B cell (primary cell): ENCODE measurements at regions not wholly inside any gene's neighbourhood (a gene's known extent, or its start where the extent isn't known, plus 50 kb on each side); places are given as distances from the start of the nearest gene placed in this dataset.

Experiments used
- ATAC-seq: fragments of 200-7000 bp; cut with Tn5 transposase; one replicate; pipeline ENCODE4 v1.10.0; 2021; ENCODE audit warnings: low read depth, mild to moderate bottlenecking, moderate number of reproducible peaks, moderate library complexity
- CTCF ChIA-PET: fragments of 350-600 bp; sonication (Branson Sonifier 250); formaldehyde crosslinking; loops from one replicate; lab custom pipeline; 2021; ENCODE audit warnings: antibody characterized with exemption, inconsistent platforms; lab: Charles Lee
- POLR2A ChIA-PET: fragments of 350-600 bp; sonication (Branson Sonifier 250); formaldehyde crosslinking; loops from one replicate; lab custom pipeline; 2021; ENCODE audit warnings: antibody characterized with exemption; lab: Charles Lee
- DNase-seq: peaks from one replicate; pipeline ENCODE4 v3.0.0; 2013
- H2AFZ ChIP-seq: 2 replicates; pipeline ENCODE4 v1.6.1; 2012; ENCODE audit warnings: mild to moderate bottlenecking, low read depth, low read length; ENCODE audit not compliant: insufficient read depth, poor library complexity, severe bottlenecking
- H3K27ac ChIP-seq, 2 donors: 1 replicate in 1 of 2; 2 replicates in 1 of 2; pipeline ENCODE4 v1.5.1; 2012 to 2013; ENCODE audit warnings: low read length in 2 of 2, mild to moderate bottlenecking in 2 of 2, moderate library complexity in 1 of 2
- H3K27me3 ChIP-seq, 4 experiments: fragments of 200-600 bp in 1 of 4; sonication (generic) in 1 of 4; replicated peaks in 1 of 4; 1 replicate in 2 of 4; 2 replicates in 2 of 4; pipeline versions ENCODE4 v1.6.1 to v1.7.0; 2013 to 2016; ENCODE audit warnings: low read length in 3 of 4, mild to moderate bottlenecking in 2 of 4, mixed read lengths in 1 of 4, moderate library complexity in 1 of 4; ENCODE audit not compliant: insufficient read depth in 4 of 4, control insufficient read depth in 3 of 4; ENCODE audit errors: control extremely low read depth in 1 of 4
- H3K36me3 ChIP-seq, 2 experiments: replicated peaks in 1 of 2; 1 replicate in 1 of 2; 2 replicates in 1 of 2; pipeline versions ENCODE4 v1.6.1 to v1.7.1; 2013; ENCODE audit warnings: low read length in 1 of 2; ENCODE audit not compliant: insufficient read depth in 2 of 2, control insufficient read depth in 1 of 2; ENCODE audit errors: control extremely low read depth in 1 of 2, extremely low read depth in 1 of 2
- H3K4me1 ChIP-seq, 2 donors: fragments of 200-600 bp in 1 of 2; sonication (generic) in 1 of 2; 1 replicate in 1 of 2; 2 replicates in 1 of 2; pipeline versions ENCODE4 v1.5.1 to v1.6.1; 2013 to 2017; ENCODE audit warnings: low read length in 2 of 2; ENCODE audit not compliant: control insufficient read depth in 2 of 2, insufficient read depth in 2 of 2
- H3K4me2 ChIP-seq: replicated peaks from 2 replicates; pipeline ENCODE3; 2012; ENCODE audit warnings: mild to moderate bottlenecking, low read depth, low read length; ENCODE audit not compliant: poor library complexity, severe bottlenecking
- H3K4me3 ChIP-seq, 5 experiments: fragments of 200-600 bp in 1 of 5; sonication (generic) in 1 of 5; 1 replicate in 3 of 5; 2 replicates in 2 of 5; pipeline versions ENCODE4 v1.5.1 to v1.7.0; 2011 to 2016; ENCODE audit warnings: low read length in 4 of 5, mild to moderate bottlenecking in 4 of 5, low read depth in 2 of 5, control low read depth in 1 of 5, moderate library complexity in 1 of 5; ENCODE audit not compliant: insufficient read depth in 1 of 5; ENCODE audit errors: control extremely low read depth in 1 of 5, extremely low read depth in 1 of 5
- H3K79me2 ChIP-seq: fragments of 200-600 bp; sonication (generic); one replicate; pipeline ENCODE4 v1.6.0; 2016; ENCODE audit warnings: low read length; ENCODE audit not compliant: control insufficient read depth, insufficient read depth
- H3K9ac ChIP-seq: fragments of 200-600 bp; sonication (generic); 2 replicates; pipeline ENCODE4 v1.6.1; 2017; ENCODE audit warnings: mild to moderate bottlenecking, low read length, moderate library complexity
- H3K9me3 ChIP-seq, 3 donors: one replicate each; pipeline versions ENCODE4 v1.6.1 to v1.7.1; 2013; ENCODE audit warnings: low read length in 2 of 3; ENCODE audit not compliant: control insufficient read depth in 2 of 3, insufficient read depth in 1 of 3; ENCODE audit errors: control extremely low read depth in 1 of 3
- H4K20me1 ChIP-seq: 2 replicates; pipeline ENCODE4 v1.6.0; 2012; ENCODE audit warnings: mild to moderate bottlenecking, low read length; ENCODE audit not compliant: insufficient read depth, control insufficient read depth, poor library complexity, severe bottlenecking
- H3K27ac Mint-ChIP-seq: one replicate; pipeline ENCODE4 v1.8.0; 2021; ENCODE audit warnings: mixed read lengths
- H3K27me3 Mint-ChIP-seq: one replicate; pipeline ENCODE4 v1.8.0; 2021; ENCODE audit warnings: mixed read lengths
- H3K4me1 Mint-ChIP-seq: one replicate; pipeline ENCODE4 v1.8.0; 2021; ENCODE audit warnings: mixed read lengths
- H3K4me3 Mint-ChIP-seq: one replicate; pipeline ENCODE4 v1.8.0; 2021; ENCODE audit warnings: mixed read lengths
- H3K9me3 Mint-ChIP-seq: one replicate; pipeline ENCODE4 v1.8.0; 2022; ENCODE audit warnings: mixed read lengths; ENCODE audit not compliant: insufficient read depth
- CTCF ChIP-seq: fragments of 200-600 bp; IDR thresholded peaks from one replicate; pipeline ENCODE4 v1.8.0; 2022; ENCODE audit warnings: antibody characterized with exemption, mild to moderate bottlenecking
- EZH2 ChIP-seq: IDR thresholded peaks from 2 replicates; pipeline ENCODE4 v1.6.1; 2012; ENCODE audit warnings: borderline replicate concordance, low read depth, mild to moderate bottlenecking, moderate library complexity, low read length; ENCODE audit not compliant: insufficient read depth, poor library complexity, severe bottlenecking
- WGBS: methylation state at CpG from one replicate; pipeline ENCODE4 v1.1.5; 2013; ENCODE audit warnings: missing lambda C conversion rate; ENCODE audit not compliant: insufficient coverage; 5-methylcytosine and 5-hydroxymethylcytosine counted together
- intact Hi-C: fragments of 100-400 bp; cut with micrococcal nuclease; formaldehyde crosslinking; loops from one replicate; pipeline ENCODE4 v1.10.0; 2022

DNA sequence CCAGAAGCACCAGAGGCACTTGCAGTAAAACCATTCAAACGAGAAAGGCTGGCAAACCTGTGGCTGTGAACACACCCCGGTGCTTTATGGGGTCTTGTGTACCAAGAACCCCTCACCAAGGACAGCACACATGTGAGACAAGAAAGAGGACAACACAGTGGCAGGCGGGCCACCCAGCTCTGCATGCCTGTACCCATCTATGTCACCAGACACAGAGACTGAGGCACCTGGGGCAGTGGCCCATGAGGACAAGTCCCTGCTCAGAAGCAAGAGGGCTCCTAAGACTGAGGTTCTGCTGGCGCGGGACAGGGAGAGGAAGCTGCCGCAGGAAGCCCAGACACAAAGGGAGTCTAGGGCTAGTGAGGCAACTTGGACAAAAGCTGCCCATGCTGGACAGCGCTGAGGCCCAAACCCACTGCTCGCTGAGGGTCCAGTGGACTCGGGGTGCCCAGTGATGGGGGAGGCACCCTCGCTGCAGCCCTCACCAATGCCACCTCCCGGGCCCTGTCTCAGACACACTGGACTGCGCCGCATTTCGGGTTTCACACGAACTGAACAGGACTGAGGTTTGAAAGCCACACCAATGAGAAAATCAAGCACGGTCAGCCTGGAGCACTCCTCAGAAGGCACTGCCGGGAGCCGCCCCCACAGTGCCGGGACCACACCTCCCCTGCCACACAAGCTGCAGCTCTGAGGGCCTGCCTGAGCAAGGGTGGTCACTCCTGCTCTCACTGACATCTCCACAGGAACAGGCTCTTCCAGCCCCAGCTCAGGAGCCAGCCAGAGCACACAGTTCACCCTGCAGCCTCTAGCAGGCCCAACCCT, 232.7 kb downstream of the TUBA3C start:
- H3K36me3 ChIP-seq, result no peaks in the 10 kb centered on the region
- H3K79me2 ChIP-seq, result no peaks in the 10 kb centered on the region
- no peak overlapping the region for H3K9ac ChIP-seq
- no peaks in the 10 kb centered on the region for H4K20me1 ChIP-seq
- H2AFZ ChIP-seq, result no peak overlapping the region
- Mint-ChIP-seq H3K4me3 (no peak overlapping the region), H3K27ac (no peak overlapping the region), H3K27me3 (no peaks in the 10 kb centered on the region), H3K9me3 (no peaks in the 10 kb centered on the region), H3K4me1 (no peaks in the 10 kb centered on the region)
- DNase-seq, result no peak
- no peaks in the 10 kb centered on the region for H3K4me1 ChIP-seq
- H3K9me3 ChIP-seq, result peaks cover 0 to 65% (median 0%) of the 10 kb centered on the region in 3 donors
- H3K27me3 ChIP-seq, result no peaks in the 10 kb centered on the region
- no peak overlapping the region for H3K27ac ChIP-seq
- TF ChIP-seq CTCF (no peak), EZH2 (no peak)
- 89% methylated on average over 19 of the region's 19 CpGs for WGBS
- ATAC-seq, result no peak
- POLR2A ChIA-PET, result no interaction called here
- CTCF ChIA-PET, result no interaction called here
- intact Hi-C loops, result no loop called here
- no peak overlapping the region for H3K4me2 ChIP-seq
- H3K4me3 ChIP-seq, result no peak overlapping the region

DNA sequence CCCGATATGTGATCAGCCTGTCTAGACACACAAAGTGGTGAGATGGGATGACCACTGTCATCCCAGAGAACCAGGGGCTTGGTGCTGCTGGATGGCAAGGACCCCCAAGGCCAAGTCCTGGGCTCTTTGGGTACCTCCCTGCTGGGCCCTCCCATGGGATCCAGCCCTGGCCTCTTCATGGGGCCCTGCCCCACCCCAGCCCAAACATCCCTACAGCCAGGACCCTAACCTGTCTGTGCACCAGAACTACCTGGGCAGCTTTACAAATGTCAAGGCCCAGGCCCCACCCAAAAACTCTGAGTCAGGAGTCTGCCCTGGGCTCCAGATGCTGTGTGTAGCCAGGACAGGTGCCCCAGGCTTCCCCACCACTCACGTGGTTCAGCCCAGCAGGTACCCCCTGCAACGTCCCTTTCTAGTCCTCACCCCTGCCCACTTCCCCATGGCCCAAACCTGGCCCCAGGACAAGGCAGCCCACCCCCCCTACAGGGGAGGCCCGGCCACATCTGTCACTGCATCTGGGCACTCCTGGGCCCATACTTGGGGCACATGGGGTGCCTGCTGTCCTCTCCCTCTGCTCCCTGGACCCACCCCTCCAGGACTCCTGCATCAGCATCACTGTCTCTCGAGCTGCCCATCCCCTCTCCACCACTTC, 233.5 kb downstream of the TUBA3C start:
- POLR2A ChIA-PET, result no interaction called here
- peaks cover 0 to 67% (median 0%) of the 10 kb centered on the region in 3 donors for H3K9me3 ChIP-seq

More for the DNA sequence above, 233.5 kb downstream of the TUBA3C start:
- Histone ChIP-seq H3K36me3 (no peaks in the 10 kb centered on the region), H3K27me3 (no peaks in the 10 kb centered on the region), H3K9ac (no peak overlapping the region), H2AFZ (no peak overlapping the region), H3K27ac (no peak overlapping the region), H3K4me1 (no peaks in the 10 kb centered on the region), H4K20me1 (no peaks in the 10 kb centered on the region), H3K4me3 (no peak overlapping the region), H3K4me2 (no peak overlapping the region), H3K79me2 (no peaks in the 10 kb centered on the region)
- no peaks in the 10 kb centered on the region for H3K27me3 Mint-ChIP-seq
- DNase-seq (no peak), ATAC-seq (no peak)
- no peaks in the 10 kb centered on the region for H3K9me3 Mint-ChIP-seq
- no peak overlapping the region for H3K27ac Mint-ChIP-seq
- H3K4me1 Mint-ChIP-seq, result no peaks in the 10 kb centered on the region
- CTCF ChIA-PET, result no interaction called here
- no peak for TF ChIP-seq CTCF
- TF ChIP-seq EZH2, result no peak
- WGBS, result 57% methylated on average over 5 of the region's 5 CpGs
- no peak overlapping the region for H3K4me3 Mint-ChIP-seq
- intact Hi-C loops, result no loop called here
